Panc1 (cell line): ENCODE measurements at regions not wholly inside any gene's neighbourhood (a gene's known extent, or its start where the extent isn't known, plus 50 kb on each side); places are given as distances from the start of the nearest gene placed in this dataset.

Experiments
- ATAC-seq: fragments of 200-7000 bp; cut with Tn5 transposase; 2 replicates; pipeline ENCODE4 v1.9.1; 2020; ENCODE audit warnings: mild to moderate bottlenecking, moderate library complexity
- BruUV-seq: library from RNA; stranded (reverse); fragments of 400-500 nt; replicated peaks from 2 replicates; lab custom pipeline; 2021; lab: Mats Ljungman, UMichigan
- CTCF ChIA-PET: fragments of 300-600 bp; sonication (Branson Sonifier 250); formaldehyde crosslinking; loops from one replicate; lab custom pipeline; 2022; ENCODE audit warnings: antibody characterized with exemption; lab: Charles Lee
- POLR2A ChIA-PET: fragments of 300-600 bp; sonication (Branson Sonifier 250); formaldehyde crosslinking; loops from one replicate; lab custom pipeline; 2022; ENCODE audit warnings: antibody characterized with exemption; lab: Charles Lee
- DNase-seq: peaks from one replicate; pipeline ENCODE4 v3.0.0-alpha.2; 2010; ENCODE audit warnings: low read depth, low spot score
- H3K27ac ChIP-seq: 2 replicates; pipeline ENCODE4 v1.5.1; 2011; ENCODE audit warnings: mild to moderate bottlenecking, low read length, inconsistent platforms
- H3K27me3 ChIP-seq: fragments of 200-500 bp; sonication (Bioruptor generic); 2 replicates; pipeline ENCODE4 v1.6.0; 2014; ENCODE audit warnings: low read length, inconsistent platforms; ENCODE audit not compliant: control insufficient read depth, insufficient read depth
- H3K36me3 ChIP-seq: fragments of 200-500 bp; sonication (Bioruptor generic); 2 replicates; pipeline ENCODE4 v1.5.1; 2014; ENCODE audit warnings: inconsistent platforms, mild to moderate bottlenecking, low read length, moderate library complexity; ENCODE audit not compliant: control insufficient read depth, insufficient read depth
- H3K4me1 ChIP-seq: 2 replicates; pipeline ENCODE4 v1.5.1; 2011; ENCODE audit warnings: inconsistent platforms, mild to moderate bottlenecking, low read length, moderate library complexity; ENCODE audit not compliant: control insufficient read depth, insufficient read depth
- H3K4me3 ChIP-seq, 2 experiments: 2 replicates each; pipeline ENCODE4 v1.5.1; 2011 to 2012; ENCODE audit warnings: low read depth in 2 of 2, low read length in 2 of 2, mild to moderate bottlenecking in 2 of 2, inconsistent platforms in 1 of 2, moderate library complexity in 1 of 2
- H3K9me3 ChIP-seq: fragments of 200-500 bp; sonication (Bioruptor generic); 2 replicates; pipeline ENCODE4 v1.5.1; 2014; ENCODE audit warnings: low read depth, mild to moderate bottlenecking, inconsistent platforms, low read length, moderate library complexity; ENCODE audit not compliant: control insufficient read depth, insufficient read depth
- POLR2AphosphoS5 ChIP-seq: IDR thresholded peaks from 2 replicates; pipeline ENCODE4 v1.6.1; 2012; ENCODE audit warnings: mild to moderate bottlenecking, low read depth, low read length, moderate library complexity
- SIN3A ChIP-seq: IDR thresholded peaks from 2 replicates; pipeline ENCODE4 v1.6.1; 2012; ENCODE audit warnings: low read depth, mild to moderate bottlenecking, low read length, moderate library complexity, borderline replicate concordance; ENCODE audit not compliant: insufficient read depth
- TCF7L2 ChIP-seq: IDR thresholded peaks from 2 replicates; pipeline ENCODE4 v1.6.1; 2011; ENCODE audit warnings: mild to moderate bottlenecking, low read depth, low read length, inconsistent platforms
- in situ Hi-C: cut with HindIII; loops from 2 replicates; pipeline ENCODE4 v1.10.0; 2016; ENCODE audit warnings: low sequenced_read_pairs, low pct_unique_long_range_greater_than_20kb
- intact Hi-C: fragments of 100-400 bp; cut with micrococcal nuclease; formaldehyde crosslinking; loops from one replicate; pipeline ENCODE4 v1.10.0; 2022; ENCODE audit not compliant: unreplicated experiment
- TF ChIP-seq, protein P1 (sequence below), 2 experiments: IDR thresholded peaks; 2 replicates each; pipeline ENCODE4 v1.6.1; 2011 to 2012; ENCODE audit warnings: low read depth in 2 of 2, control low read depth in 1 of 2, low read length in 1 of 2, mild to moderate bottlenecking in 1 of 2, moderate library complexity in 1 of 2; ENCODE audit not compliant: insufficient read depth in 1 of 2
- TF ChIP-seq, protein P2 (sequence below): fragments of 450-650 bp; IDR thresholded peaks from 2 replicates; pipeline ENCODE4 v1.5.1; 2017; ENCODE audit warnings: mild to moderate bottlenecking

DNA sequence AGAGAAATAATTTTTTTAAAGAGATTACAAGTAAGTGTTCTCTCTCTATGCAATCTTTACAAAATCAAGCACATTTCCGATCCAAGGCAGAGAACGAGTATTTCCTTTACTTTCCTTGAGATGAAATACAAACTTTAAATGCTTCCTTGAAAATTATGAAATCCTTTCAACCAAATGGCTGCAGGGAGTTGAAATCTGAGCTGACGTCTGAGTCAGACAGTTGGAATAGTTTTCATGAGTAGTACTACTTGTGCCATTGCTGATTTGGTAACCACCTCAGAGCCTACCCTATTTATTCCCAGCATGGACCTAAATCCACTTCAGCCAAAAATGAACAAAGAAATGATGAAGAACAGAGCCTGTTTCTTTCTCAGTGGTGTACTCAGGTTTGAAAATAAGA, 183.6 kb downstream of the GIPC2 start:
- Histone ChIP-seq H3K4me1 (no peaks in the 10 kb centered on the region), H3K9me3 (no peaks in the 10 kb centered on the region), H3K27me3 (no peaks in the 10 kb centered on the region), H3K4me3 (no peak overlapping the region), H3K27ac (no peak overlapping the region), H3K36me3 (no peaks in the 10 kb centered on the region)
- CTCF ChIA-PET, result no interaction called here
- TF ChIP-seq, protein P1, sequence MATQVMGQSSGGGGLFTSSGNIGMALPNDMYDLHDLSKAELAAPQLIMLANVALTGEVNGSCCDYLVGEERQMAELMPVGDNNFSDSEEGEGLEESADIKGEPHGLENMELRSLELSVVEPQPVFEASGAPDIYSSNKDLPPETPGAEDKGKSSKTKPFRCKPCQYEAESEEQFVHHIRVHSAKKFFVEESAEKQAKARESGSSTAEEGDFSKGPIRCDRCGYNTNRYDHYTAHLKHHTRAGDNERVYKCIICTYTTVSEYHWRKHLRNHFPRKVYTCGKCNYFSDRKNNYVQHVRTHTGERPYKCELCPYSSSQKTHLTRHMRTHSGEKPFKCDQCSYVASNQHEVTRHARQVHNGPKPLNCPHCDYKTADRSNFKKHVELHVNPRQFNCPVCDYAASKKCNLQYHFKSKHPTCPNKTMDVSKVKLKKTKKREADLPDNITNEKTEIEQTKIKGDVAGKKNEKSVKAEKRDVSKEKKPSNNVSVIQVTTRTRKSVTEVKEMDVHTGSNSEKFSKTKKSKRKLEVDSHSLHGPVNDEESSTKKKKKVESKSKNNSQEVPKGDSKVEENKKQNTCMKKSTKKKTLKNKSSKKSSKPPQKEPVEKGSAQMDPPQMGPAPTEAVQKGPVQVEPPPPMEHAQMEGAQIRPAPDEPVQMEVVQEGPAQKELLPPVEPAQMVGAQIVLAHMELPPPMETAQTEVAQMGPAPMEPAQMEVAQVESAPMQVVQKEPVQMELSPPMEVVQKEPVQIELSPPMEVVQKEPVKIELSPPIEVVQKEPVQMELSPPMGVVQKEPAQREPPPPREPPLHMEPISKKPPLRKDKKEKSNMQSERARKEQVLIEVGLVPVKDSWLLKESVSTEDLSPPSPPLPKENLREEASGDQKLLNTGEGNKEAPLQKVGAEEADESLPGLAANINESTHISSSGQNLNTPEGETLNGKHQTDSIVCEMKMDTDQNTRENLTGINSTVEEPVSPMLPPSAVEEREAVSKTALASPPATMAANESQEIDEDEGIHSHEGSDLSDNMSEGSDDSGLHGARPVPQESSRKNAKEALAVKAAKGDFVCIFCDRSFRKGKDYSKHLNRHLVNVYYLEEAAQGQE (IDR thresholded peaks at IDR 0.05; ENCODE audit: insufficient read depth in 1 of 2, low read depth in 2 of 2, low read length in 1 of 2), result no peak
- TF ChIP-seq TCF7L2, result no peak
- no peak for TF ChIP-seq POLR2AphosphoS5
- no peak for TF ChIP-seq SIN3A
- TF ChIP-seq, protein P2, sequence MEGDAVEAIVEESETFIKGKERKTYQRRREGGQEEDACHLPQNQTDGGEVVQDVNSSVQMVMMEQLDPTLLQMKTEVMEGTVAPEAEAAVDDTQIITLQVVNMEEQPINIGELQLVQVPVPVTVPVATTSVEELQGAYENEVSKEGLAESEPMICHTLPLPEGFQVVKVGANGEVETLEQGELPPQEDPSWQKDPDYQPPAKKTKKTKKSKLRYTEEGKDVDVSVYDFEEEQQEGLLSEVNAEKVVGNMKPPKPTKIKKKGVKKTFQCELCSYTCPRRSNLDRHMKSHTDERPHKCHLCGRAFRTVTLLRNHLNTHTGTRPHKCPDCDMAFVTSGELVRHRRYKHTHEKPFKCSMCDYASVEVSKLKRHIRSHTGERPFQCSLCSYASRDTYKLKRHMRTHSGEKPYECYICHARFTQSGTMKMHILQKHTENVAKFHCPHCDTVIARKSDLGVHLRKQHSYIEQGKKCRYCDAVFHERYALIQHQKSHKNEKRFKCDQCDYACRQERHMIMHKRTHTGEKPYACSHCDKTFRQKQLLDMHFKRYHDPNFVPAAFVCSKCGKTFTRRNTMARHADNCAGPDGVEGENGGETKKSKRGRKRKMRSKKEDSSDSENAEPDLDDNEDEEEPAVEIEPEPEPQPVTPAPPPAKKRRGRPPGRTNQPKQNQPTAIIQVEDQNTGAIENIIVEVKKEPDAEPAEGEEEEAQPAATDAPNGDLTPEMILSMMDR, result no peak
- DNase-seq, result no peak
- POLR2A ChIA-PET, result no interaction called here
- in situ Hi-C loops, result no loop called here
- no peak for ATAC-seq
- intact Hi-C loops, result no loop called here
- BruUV-seq, result no TSS peak

DNA sequence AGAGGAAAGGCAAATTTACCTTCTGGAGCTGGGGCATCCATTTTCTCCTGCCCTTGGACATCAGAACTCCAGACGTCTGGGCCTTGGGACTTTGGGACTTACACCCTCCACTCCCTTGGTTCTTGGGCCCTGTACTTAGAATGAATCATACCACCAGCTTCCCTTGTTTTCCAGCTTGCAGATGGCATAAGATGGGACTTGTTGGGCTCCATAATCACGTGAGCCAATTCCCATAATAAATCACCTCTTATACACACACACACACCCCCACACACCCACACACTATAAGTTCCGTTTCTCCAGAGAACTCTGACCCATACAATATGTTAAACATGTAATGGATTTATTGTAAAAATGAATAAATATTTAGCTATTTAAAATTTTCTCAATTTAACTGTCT, 185.7 kb downstream of the GIPC2 start:
- ChIA-PET CTCF (no interaction called here), POLR2A (no interaction called here)
- H3K4me3 ChIP-seq, result no peak overlapping the region
- ATAC-seq, result no peak
- no TSS peak for BruUV-seq
- H3K36me3 ChIP-seq, result no peaks in the 10 kb centered on the region
- TF ChIP-seq, protein P2, result no peak
- TF ChIP-seq SIN3A (no peak), POLR2AphosphoS5 (no peak), TCF7L2 (no peak)
- TF ChIP-seq, protein P1 (IDR thresholded peaks at IDR 0.05; ENCODE audit: insufficient read depth in 1 of 2, low read depth in 2 of 2, low read length in 1 of 2), result no peak
- in situ Hi-C loops, result no loop called here
- no peak for DNase-seq
- H3K27me3 ChIP-seq, result no peaks in the 10 kb centered on the region
- H3K4me1 ChIP-seq, result no peaks in the 10 kb centered on the region
- intact Hi-C loops, result no loop called here
- H3K9me3 ChIP-seq, result no peaks in the 10 kb centered on the region
- H3K27ac ChIP-seq, result no peak overlapping the region
